NCI-H1694 (cell line): ENCODE measurements at regions not wholly inside any gene's neighbourhood (a gene's known extent, or its start where the extent isn't known, plus 50 kb on each side); places are given as distances from the start of the nearest gene placed in this dataset.
"Not testable (repeated sequence)": the region's sequence is repeated elsewhere in the genome, so short reads cannot be mapped to it uniquely, and the experiment has no call there.

Experiments used
- DNase-seq: peaks from one replicate; lab custom pipeline; 2025; lab: John Stamatoyannopoulos, UW

DNA sequence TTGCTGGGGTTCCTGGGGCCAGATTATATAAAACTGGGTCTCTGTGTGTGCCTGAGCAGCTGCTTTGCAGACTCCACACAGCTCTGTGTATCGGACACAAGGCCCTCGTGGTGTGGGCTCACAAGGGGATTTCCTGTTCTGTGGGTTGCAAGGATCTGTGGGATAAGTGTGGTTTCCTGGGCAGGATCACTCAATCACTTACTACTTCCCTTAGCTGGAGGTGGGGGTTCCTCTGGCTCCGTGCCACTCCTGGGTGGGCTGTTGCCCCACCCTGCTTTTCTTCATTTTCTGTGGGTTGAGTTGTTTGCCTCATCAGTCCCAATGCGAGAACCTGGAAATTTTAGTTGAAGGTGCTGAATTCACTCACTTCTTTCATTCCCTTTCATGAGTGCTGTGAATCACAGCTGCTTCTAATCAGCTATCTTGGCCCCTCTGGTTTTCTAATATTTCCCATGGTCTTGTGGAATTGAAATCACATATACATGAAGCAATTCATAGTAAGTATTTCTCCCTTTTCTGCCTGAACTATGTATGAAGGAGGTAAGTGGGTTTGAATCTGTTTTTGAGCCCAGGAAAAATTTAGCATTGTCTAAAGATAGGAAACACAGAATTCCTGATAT, 196.3 kb downstream of the DCDC2C start:
- DNase-seq, result no peak

DNA sequence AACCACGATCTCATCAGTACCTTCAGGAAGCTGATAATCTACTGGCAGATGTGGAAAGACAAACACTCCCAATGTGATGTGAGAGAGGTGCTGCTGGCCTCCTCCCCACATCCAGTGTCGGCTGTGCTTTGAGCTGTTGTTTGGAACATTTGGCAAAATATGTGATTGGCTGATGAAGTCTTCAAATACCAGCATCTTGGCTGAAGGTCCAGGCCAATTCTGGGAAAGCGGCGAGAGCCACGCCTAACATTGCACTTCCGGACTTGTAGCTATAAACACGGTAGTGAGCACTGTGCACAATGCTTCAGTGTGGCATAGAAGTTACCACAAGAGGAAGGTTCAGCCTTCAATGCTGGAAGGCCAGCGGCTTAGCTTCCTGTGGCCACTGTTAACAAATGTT, 198.8 kb downstream of the DCDC2C start:
- no peak for DNase-seq

DNA sequence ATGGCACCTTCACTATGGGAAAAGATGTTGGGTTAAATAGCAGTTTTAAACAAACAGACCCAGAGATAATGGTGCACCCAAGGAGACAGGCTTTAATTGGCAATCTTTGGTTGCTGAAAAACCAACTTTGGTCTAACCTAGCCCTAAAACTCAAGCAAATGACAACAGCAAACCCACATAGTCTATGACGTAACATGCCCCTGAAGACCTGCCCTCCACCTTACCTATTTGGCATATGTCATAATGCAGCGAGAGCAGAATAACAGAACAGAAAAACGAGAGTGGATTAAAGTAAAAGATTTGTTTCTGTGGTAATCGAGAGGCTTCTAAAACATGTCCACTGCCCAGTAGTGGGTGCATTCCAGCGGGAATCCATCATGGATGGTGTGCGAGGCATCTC, 200.7 kb downstream of the DCDC2C start:
- no peak for DNase-seq

DNA sequence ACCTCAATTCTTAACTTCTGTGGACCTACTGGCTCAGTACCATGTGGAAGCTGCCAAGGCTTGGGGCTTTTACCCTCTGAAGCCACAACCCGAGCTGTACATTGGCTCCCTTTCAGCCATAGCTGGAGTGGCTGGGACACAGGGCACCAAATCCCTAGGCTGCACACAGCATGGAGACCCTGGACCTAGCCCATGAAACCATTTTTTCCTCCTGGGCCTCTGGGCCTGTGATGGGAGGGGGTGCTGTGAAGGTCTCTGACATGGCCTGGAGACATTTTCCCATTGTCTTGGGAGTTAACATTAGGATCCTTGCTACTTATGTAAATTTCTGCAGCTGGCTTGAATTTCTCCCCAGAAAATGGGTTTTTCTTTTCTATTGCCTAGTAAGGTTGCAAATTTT, 205.1 kb downstream of the DCDC2C start:
- not testable (repeated sequence) for DNase-seq

DNA sequence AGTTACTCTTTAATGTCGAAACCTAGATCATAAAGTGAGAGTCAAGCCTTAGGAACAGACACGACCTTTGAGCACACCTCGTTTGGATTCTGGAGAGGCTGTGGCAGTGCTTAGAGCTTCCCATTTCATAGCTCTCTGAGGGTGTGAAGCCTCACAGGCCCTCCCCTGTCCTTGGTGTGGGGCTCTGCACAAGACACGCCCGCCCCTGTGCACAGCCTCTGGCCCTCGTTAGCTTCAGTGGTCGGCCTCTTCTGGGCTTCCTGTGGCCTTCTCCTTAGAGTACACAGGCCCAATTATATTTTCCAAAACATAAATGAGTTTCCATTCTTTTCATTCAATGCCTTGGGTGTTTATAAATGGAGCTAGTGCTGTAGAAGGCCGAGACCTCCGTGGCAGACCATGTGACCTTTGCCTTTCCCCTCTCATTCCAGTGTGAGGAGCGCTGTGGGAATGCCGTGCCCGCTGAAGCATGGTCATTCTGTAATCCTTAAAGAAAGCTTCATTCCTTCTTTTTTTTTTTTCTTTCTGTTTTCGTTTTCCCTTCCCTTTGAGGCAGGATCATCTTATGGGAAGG, 208.6 kb downstream of the DCDC2C start:
- DNase-seq, result no peak

DNA sequence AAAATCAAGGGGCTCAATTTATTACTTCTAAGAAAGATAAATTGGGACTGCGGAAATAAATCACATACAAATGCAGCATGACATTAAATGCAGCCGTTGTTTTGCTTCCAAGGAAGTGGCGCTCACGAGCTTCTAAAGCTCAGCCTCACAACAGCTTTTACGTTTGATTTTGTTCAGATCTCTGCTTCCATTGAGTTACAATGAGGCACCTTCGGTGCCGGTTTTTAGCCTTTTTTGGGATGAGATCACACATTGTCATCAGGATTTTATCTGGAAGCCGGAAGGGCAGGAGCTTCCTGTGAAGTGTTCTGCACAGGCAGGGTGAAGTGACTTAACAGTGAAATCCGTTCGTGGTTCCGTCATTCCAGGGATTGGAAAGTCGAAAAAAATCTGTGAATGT, 209.8 kb downstream of the DCDC2C start:
- DNase-seq, result no peak

DNA sequence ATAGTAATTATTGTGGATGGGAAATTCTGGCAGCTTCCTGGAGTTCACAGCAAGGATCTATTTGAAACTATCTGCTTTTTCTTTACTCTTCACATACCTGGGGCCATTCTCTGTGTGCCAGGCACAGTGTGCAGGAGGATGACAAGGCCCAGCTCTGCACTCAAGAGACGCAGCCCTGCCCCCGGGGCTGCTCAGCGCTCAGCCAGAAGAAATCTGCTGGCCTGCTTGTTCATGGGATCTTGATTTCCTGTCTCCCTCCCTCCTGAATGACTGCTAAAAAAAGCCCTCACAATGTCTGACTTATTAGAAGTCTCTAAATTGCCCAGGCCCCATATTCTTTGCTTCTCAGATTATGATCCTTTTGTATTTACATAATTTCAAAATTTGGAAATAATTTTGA, 210.9 kb downstream of the DCDC2C start:
- DNase-seq, result no peak

DNA sequence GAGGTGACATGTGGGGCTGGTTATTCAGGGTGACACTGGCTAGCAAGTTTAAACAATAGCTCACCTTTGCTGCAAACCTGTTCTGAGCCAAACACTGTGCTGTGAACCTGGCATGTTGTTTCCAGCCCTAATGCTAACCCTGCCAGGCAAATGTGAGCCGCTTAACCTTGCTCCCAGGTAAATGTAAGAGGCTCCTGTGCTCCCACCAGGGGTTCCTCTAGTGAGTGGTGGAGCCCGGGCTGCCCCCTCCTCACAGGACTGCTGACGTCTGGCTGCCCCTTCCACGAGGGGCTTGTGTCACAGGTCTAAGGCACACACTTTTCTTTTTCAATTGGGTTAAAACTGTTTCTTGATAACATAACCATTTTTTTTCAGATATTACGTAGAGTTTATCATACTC, 223.7 kb downstream of the DCDC2C start:
- DNase-seq, result no peak

DNA sequence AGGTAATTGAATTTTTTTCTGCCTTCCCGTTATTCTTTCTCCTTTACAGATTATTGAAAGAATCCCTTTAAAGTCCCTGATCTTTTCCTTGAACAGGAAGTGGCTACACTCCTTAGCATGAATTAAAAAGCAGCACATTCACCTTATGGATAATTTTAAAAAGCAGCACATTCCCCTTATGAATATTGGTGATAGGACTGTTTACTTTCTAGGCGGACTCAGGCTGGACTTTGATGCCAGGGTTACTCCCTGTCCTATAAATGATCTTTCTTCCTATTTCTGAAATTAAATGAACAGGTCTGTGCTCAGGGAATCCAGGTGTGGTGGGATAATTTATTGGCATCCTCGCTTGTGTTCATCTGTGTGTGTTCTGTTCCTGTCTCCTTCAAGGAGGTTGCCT, 226.0 kb downstream of the DCDC2C start:
- no peak for DNase-seq

DNA sequence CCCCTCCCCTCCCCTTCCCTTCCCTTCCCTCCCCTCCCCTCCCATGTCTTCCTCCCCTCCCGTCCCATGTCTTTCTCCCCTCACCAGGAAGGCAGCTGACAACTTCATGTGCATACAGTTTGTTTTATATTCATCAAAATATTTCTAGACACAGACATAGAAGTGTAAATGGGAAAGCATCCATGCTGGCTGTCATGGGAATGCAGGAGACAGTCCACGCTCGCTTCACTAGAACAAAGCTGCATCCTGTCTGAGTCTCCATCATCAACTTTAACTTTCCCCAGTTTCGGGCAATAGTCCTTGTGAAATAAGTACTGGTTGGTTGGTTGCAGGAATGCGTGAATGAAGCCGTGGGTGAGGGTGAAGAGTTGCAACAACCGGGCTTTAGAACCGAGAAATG, 226.9 kb downstream of the DCDC2C start:
- DNase-seq, result no peak

DNA sequence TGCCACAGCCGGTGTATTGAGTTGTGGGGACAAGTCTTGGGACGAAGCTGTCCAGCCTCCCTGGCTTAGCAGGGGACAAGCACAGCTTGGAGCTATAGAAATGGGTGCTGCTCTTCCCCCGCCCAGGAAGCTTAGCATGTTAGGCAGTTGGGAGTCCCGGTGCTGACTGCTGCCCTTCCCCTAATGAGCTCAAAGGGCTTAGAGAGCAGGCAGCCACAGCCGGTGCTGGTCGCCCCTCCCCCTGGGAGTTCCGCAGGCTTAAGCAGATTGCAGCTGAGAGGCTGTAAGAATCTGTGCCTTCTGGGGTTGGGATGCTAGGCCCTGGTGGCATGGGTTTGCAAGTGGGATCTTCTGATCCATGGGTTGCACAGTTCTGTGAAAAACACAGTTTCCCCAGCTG, 237.3 kb downstream of the DCDC2C start:
- DNase-seq, result no peak

DNA sequence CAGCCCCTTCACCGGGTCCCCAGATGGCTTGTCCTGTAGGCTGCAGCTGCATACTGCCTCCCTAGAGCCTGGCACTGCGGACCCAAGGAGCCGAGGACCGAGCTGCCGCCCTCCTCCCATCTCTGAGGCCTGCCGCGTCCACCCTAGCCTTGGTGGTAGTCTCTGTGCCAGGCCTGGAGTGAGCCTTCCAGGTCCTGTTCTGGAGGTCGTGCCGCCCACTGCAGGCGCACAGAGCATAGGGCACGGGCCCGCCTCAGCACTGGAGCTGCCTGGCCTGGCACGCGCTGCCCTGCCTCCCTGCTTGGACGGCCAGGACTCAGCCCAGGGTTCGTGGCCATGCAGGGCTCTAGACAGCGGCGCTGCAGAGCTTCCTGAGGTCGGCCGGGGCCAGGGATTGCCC, 239.5 kb downstream of the DCDC2C start:
- no peak for DNase-seq

DNA sequence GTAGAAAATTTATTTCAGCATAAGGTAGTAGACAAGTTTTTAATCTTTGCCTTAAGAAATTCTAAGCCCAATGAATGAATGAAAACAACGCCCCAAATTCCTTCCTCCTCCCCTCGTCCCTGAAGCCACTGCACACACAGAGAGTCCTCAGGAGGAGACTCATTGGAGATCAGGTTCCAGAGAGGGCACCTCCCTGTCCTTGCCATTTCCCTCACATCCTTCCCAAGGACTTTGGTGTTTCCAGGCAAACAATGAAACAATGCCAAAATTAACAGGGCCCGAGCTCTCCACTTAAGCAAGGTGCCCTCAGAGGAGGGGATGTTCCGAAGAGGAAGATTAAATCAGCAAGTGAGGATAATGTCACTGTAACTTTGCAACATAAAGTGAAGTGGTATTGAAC, 240.7 kb downstream of the DCDC2C start:
- no peak for DNase-seq

DNA sequence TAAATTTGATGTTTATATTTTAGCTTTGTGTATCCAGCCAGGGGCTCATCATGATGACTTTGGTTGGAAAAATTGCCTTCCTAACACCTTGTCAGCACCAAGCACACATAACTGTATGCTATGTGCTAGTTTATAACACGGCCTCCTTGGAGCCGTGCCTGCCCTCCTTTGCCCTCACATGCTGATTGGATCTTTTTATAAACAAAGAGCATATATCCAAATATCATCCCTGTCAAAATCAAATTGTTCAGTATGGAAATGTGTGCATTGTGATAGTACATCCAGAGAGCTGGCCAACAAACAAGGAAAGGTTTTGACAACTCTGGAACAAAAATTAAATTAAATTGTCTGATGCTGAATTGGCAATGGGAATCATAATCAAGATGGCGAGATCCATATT, 241.5 kb downstream of the DCDC2C start:
- no peak for DNase-seq

DNA sequence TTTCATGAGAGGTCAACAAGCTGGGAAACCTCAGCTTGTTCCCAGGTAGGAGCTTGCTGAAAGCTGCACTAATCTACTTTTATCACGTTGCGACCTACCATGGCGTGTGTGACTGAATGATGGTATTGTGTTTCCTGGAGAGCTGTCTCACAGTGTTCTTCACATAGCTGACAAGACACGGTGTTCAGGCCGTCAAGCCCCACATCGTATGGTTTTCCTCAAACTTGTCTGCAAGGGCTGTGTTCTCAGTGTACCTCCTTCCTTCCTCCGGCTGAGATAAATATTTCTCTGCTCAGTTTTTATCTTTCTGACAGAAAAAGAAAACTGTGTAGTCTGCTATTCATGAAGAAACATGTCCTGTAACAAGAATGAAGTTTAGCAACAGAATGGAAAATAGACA, 244.8 kb downstream of the DCDC2C start:
- DNase-seq, result no peak

DNA sequence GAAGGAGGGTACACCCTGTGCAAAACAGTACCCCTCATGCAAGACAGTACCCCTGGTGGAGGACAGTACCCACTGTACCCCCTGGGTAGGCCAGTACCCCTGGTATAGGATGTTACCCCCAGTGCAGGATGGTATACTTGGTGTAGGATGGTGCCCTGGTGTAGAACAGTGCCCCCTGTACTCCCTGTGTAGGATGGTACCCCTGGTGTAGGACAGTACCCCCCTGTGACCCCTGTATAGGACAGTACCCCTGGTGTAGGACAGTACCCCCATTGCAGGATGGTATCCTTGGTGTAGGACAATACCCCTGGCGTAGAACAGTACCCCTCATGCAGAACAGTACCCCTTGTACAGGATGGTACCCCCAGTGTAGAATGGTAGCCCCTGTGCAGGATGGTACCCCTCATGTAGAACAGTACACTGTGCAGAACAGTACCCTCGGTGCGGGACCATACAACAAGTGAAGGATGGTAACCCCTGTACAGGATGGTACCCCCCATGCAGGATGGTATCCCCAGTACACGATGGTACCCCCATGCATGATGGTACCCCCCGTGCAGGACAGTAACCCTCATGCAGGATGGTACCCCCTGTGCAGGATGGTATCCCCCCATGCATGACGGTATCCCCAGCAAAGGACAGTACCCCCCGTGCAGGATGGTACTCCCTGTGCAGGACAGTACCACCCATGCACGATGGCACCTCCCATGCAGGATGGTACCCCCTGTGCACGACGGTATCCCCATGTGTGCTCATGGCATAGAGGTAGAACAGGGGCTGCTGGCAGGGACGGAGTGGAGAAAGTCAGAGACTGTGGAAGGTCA, 248.0 kb downstream of the DCDC2C start:
- no peak for DNase-seq

DNA sequence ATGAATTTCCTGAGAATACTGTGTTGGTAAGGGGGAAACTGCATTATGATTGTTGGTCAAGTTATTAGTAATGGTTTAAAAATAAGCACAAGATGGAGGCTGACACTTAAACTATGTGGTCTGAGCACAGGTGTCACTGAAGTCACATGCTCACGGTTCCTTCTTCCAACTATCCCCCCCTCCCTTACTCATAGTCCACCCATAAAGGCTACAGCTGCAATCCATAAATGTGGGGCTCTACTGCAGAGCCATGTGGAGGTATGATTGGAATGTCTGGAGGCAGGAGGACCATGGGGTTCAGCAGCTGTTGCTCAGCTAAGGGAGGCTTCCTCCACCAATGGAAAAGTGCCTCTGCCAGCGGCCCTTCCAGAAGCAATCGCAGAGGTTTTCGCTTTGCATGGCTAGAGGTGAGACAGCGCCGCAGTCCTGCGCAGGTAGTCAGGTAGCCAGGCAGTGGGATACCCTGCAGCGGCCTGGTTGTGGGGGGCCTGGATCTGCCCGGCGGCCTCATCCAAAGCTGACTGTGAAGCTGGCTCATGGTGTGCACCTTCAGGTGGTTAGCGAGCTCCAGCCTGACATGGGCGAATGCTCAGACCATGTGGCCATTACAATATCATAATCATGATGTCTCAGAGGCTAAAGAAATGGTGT, 249.6 kb downstream of the DCDC2C start:
- DNase-seq, result no peak

DNA sequence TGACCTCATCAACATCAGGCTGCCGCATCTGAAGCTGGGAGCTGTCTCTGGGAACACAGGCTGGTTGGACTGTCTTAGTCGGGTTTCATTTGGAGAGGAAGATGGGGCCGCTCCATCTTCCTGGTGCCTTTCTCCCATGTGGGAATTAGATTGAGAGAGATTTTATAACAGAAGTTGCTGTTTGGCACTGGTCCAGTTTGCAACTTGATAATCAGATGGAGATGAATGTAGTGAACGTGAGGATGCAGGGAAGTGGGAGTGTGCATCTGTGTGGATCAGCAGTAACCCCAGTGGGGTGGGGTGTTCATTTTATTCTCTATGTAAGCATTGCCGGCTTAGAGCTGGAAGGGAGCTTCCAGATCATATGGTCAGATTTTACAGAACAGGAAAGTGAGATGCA, 250.9 kb downstream of the DCDC2C start:
- peak; percentile 5 for DNase-seq

DNA sequence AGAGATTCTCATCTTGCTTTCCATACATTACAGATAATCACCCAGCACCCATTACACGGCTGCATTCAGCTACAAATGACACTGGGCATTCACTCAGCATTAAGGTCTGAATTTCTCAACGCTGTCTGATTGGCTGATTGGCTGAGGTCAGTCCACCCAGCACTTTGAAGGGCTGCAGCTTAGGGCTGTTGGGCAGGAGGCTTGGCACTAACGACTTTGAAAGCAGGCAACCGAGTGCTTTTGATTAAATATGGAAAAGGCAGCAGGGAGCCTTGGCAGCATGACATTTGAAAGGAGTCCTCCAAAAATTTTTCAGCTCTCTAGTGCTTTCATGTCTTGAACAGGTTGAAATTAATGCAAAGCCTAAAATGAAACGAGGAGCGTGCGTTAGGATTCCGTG, 253.0 kb downstream of the DCDC2C start:
- no peak for DNase-seq

DNA sequence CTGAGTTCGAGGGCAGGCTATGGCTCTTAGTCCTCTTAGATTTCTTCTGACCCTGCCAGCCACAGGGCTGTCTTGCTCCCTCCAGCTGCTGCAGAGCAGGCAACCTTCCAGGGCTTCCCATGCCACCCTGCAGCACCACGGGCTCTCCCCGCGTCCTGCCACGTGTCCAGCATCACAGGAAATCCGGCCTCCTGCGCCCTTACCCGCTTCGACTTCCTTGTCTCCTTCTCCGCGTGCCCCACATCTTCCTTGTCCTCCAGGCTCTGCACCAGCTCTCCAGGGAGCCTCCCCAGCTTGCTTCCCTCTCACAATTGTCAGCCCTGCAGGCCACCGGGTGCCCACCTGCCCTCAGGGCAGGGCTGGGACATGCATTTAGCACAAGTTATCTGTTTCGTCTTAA, 253.5 kb downstream of the DCDC2C start:
- DNase-seq, result no peak

DNA sequence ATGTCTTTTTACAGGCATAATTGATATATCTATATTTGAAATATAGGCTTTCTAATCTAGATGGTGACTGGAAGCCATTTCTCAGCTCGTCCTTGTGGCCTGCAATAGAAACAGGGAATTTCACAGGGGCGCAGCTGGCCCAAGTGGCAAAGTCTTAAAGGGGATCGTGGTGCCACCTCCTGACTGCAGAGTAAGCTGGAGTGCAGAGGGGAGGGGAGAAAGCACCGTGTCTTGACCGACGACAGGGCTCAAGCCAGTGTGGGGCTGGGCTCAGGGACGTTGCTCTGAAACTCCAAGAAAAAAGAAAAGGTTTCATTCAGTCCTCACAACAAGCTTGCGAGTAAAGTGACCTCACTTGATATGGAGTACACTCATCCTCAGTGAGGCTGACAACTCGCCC, 255.1 kb downstream of the DCDC2C start:
- no peak for DNase-seq

DNA sequence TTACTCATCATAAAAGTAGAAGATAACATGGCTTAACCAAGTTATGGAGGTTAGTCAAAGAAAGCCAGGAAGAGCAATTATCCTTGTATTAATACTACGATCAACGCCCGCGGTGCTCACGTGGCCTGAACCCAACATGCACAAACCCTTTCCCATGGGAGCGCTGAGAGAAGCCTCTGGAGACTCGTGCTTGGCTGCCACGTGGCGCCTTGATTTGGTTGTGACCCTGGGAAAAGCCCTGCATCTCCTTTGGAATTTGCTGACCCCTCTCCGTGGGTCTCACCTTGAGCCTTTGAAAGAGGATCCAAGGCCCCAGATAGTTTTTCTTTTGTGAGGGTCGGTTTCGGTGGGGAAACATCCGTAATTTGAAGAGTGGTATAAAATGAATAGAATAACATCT, 255.6 kb downstream of the DCDC2C start:
- DNase-seq, result no peak

DNA sequence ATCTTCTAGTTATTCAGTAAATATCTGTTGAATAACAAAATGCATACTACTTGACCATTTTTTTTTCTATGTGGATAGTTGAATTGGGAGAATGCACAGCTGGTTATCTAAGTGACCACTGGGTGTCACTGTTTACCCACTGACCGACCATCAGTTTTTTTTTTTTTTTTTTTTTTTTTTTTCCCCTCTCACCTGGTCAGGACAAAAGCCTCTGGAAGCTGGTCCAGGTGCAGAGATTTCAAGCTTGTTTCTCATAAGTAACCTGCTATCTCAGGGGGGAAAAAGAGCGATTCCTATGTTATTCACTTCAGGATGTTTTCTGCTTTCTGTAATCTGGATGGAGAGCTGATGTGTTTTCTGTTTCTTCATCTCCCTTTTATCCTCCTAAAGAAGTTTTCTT, 256.0 kb downstream of the DCDC2C start:
- peak; percentile 38 for DNase-seq
